Uterus (tissue), 3 donors: ENCODE measurements at regions not wholly inside any gene's neighbourhood (a gene's known extent, or its start where the extent isn't known, plus 50 kb on each side); places are given as distances from the start of the nearest gene placed in this dataset.
"Not testable (repeated sequence)": the region's sequence is repeated elsewhere in the genome, so short reads cannot be mapped to it uniquely, and the experiment has no call there.

ENCODE experiments used
- DNase-seq, 2 donors: peaks; one replicate each; pipeline ENCODE4 v3.0.0-alpha.2; 2019 to 2020
- H3K27ac ChIP-seq, 2 donors: fragments of 200-600 bp; sonication (generic); 1 replicate in 1 of 2; 2 replicates in 1 of 2; pipeline ENCODE4 v1.5.1; 2016 to 2018
- H3K27me3 ChIP-seq, 2 donors: fragments of 200-600 bp; sonication (generic); one replicate each; pipeline ENCODE4 v1.5.1; 2018 to 2019; ENCODE audit warnings: control low read depth in 1 of 2
- H3K36me3 ChIP-seq, 2 donors: fragments of 200-600 bp; sonication (generic); one replicate each; pipeline ENCODE4 v1.5.1; 2019; ENCODE audit warnings: control low read depth in 1 of 2
- H3K4me1 ChIP-seq, 2 donors: fragments of 200-600 bp; sonication (generic); one replicate each; pipeline ENCODE4 v1.5.1; 2018 to 2019; ENCODE audit warnings: control low read depth in 1 of 2
- H3K4me3 ChIP-seq, 2 donors: fragments of 200-600 bp; sonication (generic); 1 replicate in 1 of 2; 2 replicates in 1 of 2; pipeline ENCODE4 v1.5.1; 2018 to 2019; ENCODE audit warnings: mild to moderate bottlenecking in 1 of 2
- H3K9me3 ChIP-seq, 2 donors: fragments of 200-600 bp; sonication (generic); one replicate each; pipeline ENCODE4 v1.5.1; 2019; ENCODE audit warnings: control low read depth in 1 of 2
- POLR2A ChIP-seq, 2 donors: fragments of 450-650 bp; IDR thresholded peaks; one replicate each; pipeline ENCODE4 v1.6.1; 2016; ENCODE audit warnings: antibody characterized with exemption in 2 of 2, mild to moderate bottlenecking in 1 of 2, moderate library complexity in 1 of 2
- intact Hi-C: fragments of 100-400 bp; cut with DNase I; formaldehyde crosslinking; loops from one replicate; pipeline ENCODE4 v1.15.1; 2023; ENCODE audit warnings: low total_unique reads
- TF ChIP-seq, protein P1 (sequence below), 4 experiments: fragments of 200-600 bp in 2 of 4; fragments of 450-650 bp in 2 of 4; sonication (generic) in 2 of 4; IDR thresholded peaks; one replicate each; pipeline ENCODE4 v1.5.1; 2016 to 2019; ENCODE audit warnings: antibody characterized with exemption in 4 of 4, mild to moderate bottlenecking in 2 of 4, moderate library complexity in 1 of 4
- donor health status: DM: yes; HTN: yes; CAD: no.

DNA sequence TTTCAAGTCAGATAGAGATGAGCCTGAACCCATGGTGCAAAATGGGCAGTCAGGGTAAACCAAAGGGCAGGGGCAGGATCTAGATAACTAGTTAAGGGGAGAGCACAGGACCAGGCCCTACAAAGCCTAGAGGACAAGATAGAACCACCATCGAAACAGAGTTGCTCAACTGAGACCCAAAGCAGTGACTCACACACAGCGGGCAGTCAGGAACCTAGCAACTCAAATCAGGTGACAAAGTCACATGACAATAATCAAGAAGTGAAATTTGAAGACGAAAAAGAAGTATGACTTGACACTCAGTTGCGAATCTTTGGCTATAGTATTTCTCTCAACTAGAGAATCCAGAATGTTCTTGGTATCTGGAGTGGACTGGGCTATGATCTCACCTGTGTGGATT, 136.0 kb upstream of the PTPRG start:
- no peak for DNase-seq
- H3K27ac ChIP-seq, result no peak overlapping the region
- H3K36me3 ChIP-seq, result no peaks in the 10 kb centered on the region
- H3K9me3 ChIP-seq, result no peaks in the 10 kb centered on the region
- TF ChIP-seq, protein P1, sequence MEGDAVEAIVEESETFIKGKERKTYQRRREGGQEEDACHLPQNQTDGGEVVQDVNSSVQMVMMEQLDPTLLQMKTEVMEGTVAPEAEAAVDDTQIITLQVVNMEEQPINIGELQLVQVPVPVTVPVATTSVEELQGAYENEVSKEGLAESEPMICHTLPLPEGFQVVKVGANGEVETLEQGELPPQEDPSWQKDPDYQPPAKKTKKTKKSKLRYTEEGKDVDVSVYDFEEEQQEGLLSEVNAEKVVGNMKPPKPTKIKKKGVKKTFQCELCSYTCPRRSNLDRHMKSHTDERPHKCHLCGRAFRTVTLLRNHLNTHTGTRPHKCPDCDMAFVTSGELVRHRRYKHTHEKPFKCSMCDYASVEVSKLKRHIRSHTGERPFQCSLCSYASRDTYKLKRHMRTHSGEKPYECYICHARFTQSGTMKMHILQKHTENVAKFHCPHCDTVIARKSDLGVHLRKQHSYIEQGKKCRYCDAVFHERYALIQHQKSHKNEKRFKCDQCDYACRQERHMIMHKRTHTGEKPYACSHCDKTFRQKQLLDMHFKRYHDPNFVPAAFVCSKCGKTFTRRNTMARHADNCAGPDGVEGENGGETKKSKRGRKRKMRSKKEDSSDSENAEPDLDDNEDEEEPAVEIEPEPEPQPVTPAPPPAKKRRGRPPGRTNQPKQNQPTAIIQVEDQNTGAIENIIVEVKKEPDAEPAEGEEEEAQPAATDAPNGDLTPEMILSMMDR (IDR thresholded peaks at IDR 0.05), result no peak
- no peak for TF ChIP-seq POLR2A (IDR thresholded peaks at IDR 0.05)
- no peaks in the 10 kb centered on the region for H3K4me1 ChIP-seq
- H3K27me3 ChIP-seq, result no peaks in the 10 kb centered on the region
- intact Hi-C loops, result no loop called here
- H3K4me3 ChIP-seq, result no peak overlapping the region

DNA sequence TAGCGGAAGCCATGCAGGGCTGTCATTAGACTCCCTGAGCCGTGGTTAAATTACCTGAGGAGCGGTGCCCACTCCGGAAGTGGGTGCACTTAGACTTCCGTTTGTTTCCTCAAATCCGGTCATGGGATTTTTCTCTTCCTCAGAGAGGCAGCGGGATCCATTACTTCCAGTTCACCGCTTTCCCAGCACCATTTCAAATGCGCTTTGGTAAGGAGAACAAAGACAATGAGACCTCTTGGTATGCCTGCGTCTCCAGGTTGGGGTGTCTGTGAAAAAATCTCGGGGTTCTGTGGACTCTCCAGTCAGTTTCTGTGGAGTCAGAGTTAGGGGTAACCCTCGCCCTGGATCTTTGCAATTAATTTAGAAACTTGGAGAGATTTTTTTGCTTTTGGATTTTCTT, 132.3 kb upstream of the PTPRG start:
- Histone ChIP-seq H3K9me3 (no peaks in the 10 kb centered on the region), H3K36me3 (no peaks in the 10 kb centered on the region), H3K4me1 (no peaks in the 10 kb centered on the region), H3K4me3 (no peak overlapping the region), H3K27ac (no peak overlapping the region), H3K27me3 (no peaks in the 10 kb centered on the region)
- DNase-seq, result no peak
- TF ChIP-seq, protein P1 (IDR thresholded peaks at IDR 0.05), result no peak
- TF ChIP-seq POLR2A (IDR thresholded peaks at IDR 0.05), result no peak
- intact Hi-C loops, result no loop called here

DNA sequence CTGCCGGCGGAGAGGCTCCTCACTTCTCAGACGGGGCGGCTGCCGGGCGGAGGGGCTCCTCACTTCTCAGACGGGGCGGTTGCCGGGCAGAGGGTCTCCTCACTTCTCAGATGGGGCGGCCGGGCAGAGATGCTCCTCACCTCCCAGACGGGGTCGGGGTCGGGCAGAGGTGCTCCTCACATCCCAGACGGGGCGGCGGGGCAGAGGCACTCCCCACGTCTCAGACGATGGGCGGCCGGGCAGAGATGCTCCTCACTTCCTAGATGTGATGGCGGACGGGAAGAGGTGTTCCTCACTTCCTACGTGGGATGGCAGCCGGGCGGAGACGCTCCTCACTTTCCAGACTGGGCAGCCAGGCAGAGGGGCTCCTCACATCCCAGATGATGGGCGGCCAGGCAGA, 126.5 kb upstream of the PTPRG start:
- H3K27me3 ChIP-seq, H3K36me3 ChIP-seq, H3K4me3 ChIP-seq, DNase-seq, H3K9me3 ChIP-seq, H3K27ac ChIP-seq, H3K4me1 ChIP-seq, intact Hi-C loops: not testable (repeated sequence)

GRCh38 chr3:61435361-61435760, 126.0 kb upstream of the PTPRG start:
- DNase-seq, H3K9me3 ChIP-seq, H3K27ac ChIP-seq, H3K4me1 ChIP-seq, H3K4me3 ChIP-seq, H3K36me3 ChIP-seq, intact Hi-C loops, H3K27me3 ChIP-seq: not testable (repeated sequence)

DNA sequence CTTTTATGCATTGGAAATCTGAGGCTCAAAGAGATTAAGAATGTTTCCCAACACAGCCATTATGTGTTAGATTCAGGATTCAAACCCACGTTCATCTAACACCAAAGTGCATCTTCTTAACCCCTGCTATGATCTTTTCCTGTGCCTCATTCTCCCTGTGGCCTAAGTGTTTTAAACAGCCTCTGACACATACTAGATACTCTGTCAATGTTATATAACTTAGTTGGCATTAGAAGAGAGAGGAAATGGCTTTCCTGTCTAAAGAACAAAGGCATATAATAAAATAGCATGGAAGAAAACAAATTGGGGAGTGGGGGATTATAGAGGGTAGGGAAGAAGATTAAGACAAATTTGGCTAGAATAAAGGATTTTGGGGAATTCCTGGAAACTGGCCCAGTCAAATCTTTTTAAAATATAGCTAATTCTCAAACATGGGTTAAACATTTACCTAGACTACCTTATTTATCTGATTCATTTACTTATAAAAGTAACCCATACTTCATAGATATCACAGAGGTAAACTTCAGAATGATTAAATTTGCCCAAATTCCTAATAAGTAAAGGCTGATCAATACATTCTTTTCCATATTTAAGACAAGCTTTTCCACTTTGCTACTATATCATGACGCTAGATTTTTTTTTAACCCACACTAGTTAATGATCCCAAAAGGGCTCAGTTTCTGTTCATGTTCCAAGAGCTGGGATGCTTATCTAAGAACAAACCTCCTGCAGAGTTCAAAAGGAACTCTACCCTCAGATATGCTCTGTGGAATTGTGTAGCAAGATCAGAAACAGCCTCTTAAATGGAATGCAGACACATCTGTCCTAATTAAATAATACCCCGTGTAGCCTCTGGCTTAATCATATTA, 122.9 kb upstream of the PTPRG start:
- Histone ChIP-seq H3K9me3 (peaks cover 0 to 3% of the 10 kb centered on the region in 2 donors), H3K27me3 (no peaks in the 10 kb centered on the region), H3K36me3 (no peaks in the 10 kb centered on the region), H3K4me3 (no peak overlapping the region), H3K27ac (no peak overlapping the region), H3K4me1 (no peaks in the 10 kb centered on the region)
- DNase-seq, result no peak
- intact Hi-C loops, result no loop called here
- TF ChIP-seq, protein P1 (IDR thresholded peaks at IDR 0.05), result no peak
- TF ChIP-seq POLR2A (IDR thresholded peaks at IDR 0.05), result no peak

DNA sequence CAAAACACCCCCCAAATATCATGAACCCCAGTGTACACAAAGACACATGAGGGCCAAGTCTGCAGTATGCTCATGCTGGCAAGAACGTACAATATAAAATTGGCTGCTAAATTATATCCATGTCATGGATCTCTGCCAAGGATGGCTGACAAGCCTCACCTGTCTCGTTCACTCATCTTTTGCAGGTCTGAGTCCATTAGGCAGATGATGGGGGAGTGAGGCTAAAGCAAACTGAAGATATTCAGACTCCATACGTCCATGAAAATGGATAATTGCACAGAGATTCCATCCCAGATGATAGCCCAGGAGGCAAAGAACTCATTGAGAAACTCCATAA, 122.3 kb upstream of the PTPRG start:
- Histone ChIP-seq H3K4me3 (no peak overlapping the region), H3K4me1 (no peaks in the 10 kb centered on the region), H3K27me3 (no peaks in the 10 kb centered on the region), H3K27ac (no peak overlapping the region), H3K36me3 (no peaks in the 10 kb centered on the region), H3K9me3 (peaks cover 0 to 3% of the 10 kb centered on the region in 2 donors)
- DNase-seq, result no peak
- TF ChIP-seq POLR2A (IDR thresholded peaks at IDR 0.05), result no peak
- TF ChIP-seq, protein P1 (IDR thresholded peaks at IDR 0.05), result no peak
- intact Hi-C loops, result no loop called here
